CD4-positive, alpha-beta T cell treated with Interferon alpha-2 for 1 hour (primary cell): ENCODE measurements at regions not wholly inside any gene's neighbourhood (a gene's known extent, or its start where the extent isn't known, plus 50 kb on each side); places are given as distances from the start of the nearest gene placed in this dataset.
"Not testable (repeated sequence)": the region's sequence is repeated elsewhere in the genome, so short reads cannot be mapped to it uniquely, and the experiment has no call there.

Source experiments
- DNase-seq, 2 donors: peaks; one replicate each; pipeline ENCODE4 v3.0.0-alpha.2; 2020 to 2022

GRCh38 chr12:87394168-87394567 is 635.0 kb downstream of the C12orf50 start:
- DNase-seq: not testable (repeated sequence)

- no peak for DNase-seq
Observed at GRCh38 chr12:87388376-87388775, 640.8 kb downstream of the C12orf50 start.

GRCh38 chr12:87385322-87385721 is 643.9 kb downstream of the C12orf50 start:
- no peak for DNase-seq

GRCh38 chr12:87384226-87384625 is 645.0 kb downstream of the C12orf50 start:
- no peak for DNase-seq

- no peak for DNase-seq
Observed at GRCh38 chr12:87383680-87384079, 645.5 kb downstream of the C12orf50 start.

- DNase-seq: no peak
Observed at GRCh38 chr12:87382959-87383566, 646.1 kb downstream of the C12orf50 start.

- DNase-seq: no peak
Observed at GRCh38 chr12:87382436-87382835, 646.8 kb downstream of the C12orf50 start.

GRCh38 chr12:87381742-87382141 is 647.5 kb downstream of the C12orf50 start:
- no peak for DNase-seq

GRCh38 chr12:87378526-87378925 is 650.7 kb downstream of the C12orf50 start:
- no peak for DNase-seq

- no peak for DNase-seq
Observed at GRCh38 chr12:87376722-87377121, 652.5 kb downstream of the C12orf50 start.

GRCh38 chr12:87369161-87369560 is 660.0 kb downstream of the C12orf50 start:
- DNase-seq: no peak

- DNase-seq: no peak
Observed at GRCh38 chr12:87368259-87368658, 660.9 kb downstream of the C12orf50 start.

- DNase-seq: no peak
Observed at GRCh38 chr12:87365423-87365822, 663.8 kb downstream of the C12orf50 start.

GRCh38 chr12:87363497-87364084 is 665.6 kb downstream of the C12orf50 start:
- no peak for DNase-seq

GRCh38 chr12:87349681-87350080 is 679.5 kb downstream of the C12orf50 start:
- no peak for DNase-seq

- DNase-seq: no peak
Observed at GRCh38 chr12:87348071-87348470, 681.1 kb downstream of the C12orf50 start.

GRCh38 chr12:87344699-87345098 is 684.5 kb downstream of the C12orf50 start:
- no peak for DNase-seq

- DNase-seq: no peak
Observed at GRCh38 chr12:87338681-87339080, 690.5 kb downstream of the C12orf50 start.

GRCh38 chr12:87336814-87337336 is 692.3 kb downstream of the C12orf50 start:
- DNase-seq: no peak

GRCh38 chr12:87332987-87333726 is 696.0 kb downstream of the C12orf50 start:
- no peak for DNase-seq

- DNase-seq: not testable (repeated sequence)
Observed at GRCh38 chr12:87330071-87330555, 699.1 kb downstream of the C12orf50 start.

GRCh38 chr12:87329076-87329863 is 699.9 kb downstream of the C12orf50 start:
- DNase-seq: no peak

- DNase-seq: no peak
Observed at GRCh38 chr12:87323369-87323768, 705.8 kb downstream of the C12orf50 start.
